Left colon (tissue), 2 donors: ENCODE measurements at regions not wholly inside any gene's neighbourhood (a gene's known extent, or its start where the extent isn't known, plus 50 kb on each side); places are given as distances from the start of the nearest gene placed in this dataset.

Source experiments
- ATAC-seq: fragments of 200-7000 bp; cut with Tn5 transposase; one replicate; pipeline ENCODE4 v1.9.1; 2020; ENCODE audit warnings: mild to moderate bottlenecking, moderate library complexity
- DNase-seq, 2 donors: peaks; one replicate each; pipeline ENCODE4 v3.0.0-alpha.2; 2020
- intact Hi-C, 2 donors: fragments of 100-400 bp; cut with DNase I in 1 of 2; cut with micrococcal nuclease in 1 of 2; formaldehyde crosslinking; loops; one replicate each; pipeline versions ENCODE4 v1.11.2 to v1.14.0; 2022; cut with DNase I, micrococcal nuclease
- donor health status: DM: no; HTN: no; CAD: no.
- donor health status: DM: yes; HTN: yes; CAD: no.

DNA sequence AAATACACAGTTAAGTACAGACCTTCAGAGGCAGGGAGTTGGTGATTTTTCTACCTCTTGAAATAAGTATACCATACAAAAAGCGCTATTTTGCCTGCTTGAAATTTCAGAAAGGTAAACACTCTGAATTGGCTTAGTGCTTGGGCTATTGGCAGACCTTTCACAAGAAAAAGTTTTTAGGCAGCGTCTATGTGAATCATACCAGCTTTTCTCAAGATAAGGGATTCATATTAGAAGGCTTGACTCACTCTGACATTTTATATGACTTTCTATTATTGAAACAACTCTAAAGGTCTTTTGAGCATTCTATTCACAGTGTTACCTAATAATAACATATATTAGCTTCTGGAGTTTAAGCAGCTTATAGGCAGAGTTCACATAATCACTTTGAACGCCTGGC is 286.4 kb upstream of the FAT1 start:
- ATAC-seq (no peak), DNase-seq (no peak)
- intact Hi-C loops = no loop called here

GRCh38 chr4:187016101-187016500 is 292.4 kb upstream of the FAT1 start:
- intact Hi-C loops = no loop called here

DNA sequence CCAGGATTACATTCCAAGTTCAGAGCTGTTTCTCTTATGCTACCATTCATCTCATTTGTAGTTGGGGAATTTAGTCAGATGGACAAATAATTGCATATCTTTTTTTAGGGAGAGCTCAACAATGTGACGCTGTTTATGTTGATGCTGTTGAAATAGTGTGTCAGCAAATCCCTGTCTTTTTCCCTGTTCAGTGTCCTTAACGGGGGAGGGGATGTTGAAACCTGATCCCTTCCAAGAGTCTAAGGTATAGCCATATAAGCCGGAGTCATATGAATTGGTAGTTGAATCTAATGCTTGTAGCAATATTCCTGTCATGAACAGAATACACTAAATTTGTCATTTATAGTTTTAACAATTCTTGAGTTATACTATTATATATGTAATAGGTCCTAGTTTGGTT is 293.5 kb upstream of the FAT1 start:
- intact Hi-C loops = no loop called here
- ATAC-seq = no peak
- DNase-seq = no peak

More at GRCh38 chr4:187016101-187016500, 292.4 kb upstream of the FAT1 start:
- DNase-seq (no peak), ATAC-seq (no peak)

GRCh38 chr4:187019896-187020295 is 296.2 kb upstream of the FAT1 start:
- ATAC-seq (no peak), DNase-seq (no peak)
- intact Hi-C loops = no loop called here

- DNase-seq = no peak
- intact Hi-C loops = no loop called here
- no peak for ATAC-seq
These were observed 297.0 kb upstream of the FAT1 start for GRCh38 chr4:187020676-187021075.

- DNase-seq (no peak), ATAC-seq (no peak)
- intact Hi-C loops = no loop called here
These were observed 298.0 kb upstream of the FAT1 start for GRCh38 chr4:187021436-187022205.

DNA sequence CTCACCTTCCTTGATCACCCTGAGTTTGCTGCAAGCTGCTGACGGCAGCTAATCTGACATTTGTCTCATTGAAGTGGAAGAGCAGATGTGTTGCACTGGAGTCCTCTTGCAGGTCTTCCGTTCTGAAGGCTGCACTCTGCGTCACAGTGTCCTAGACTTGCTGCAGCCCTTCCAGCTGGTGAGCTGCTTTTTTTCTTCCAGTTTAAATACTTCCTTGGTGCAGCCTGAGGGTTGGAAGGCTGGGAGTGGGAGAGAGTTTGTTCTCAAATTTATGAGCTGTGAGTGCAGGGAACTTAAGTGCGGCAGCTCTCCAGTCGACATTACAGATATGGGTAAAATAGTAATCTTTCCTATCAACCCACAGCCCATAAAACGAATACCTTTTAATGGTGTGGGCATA is 303.6 kb upstream of the FAT1 start:
- intact Hi-C loops = no loop called here
- ATAC-seq (no peak), DNase-seq (no peak)

DNA sequence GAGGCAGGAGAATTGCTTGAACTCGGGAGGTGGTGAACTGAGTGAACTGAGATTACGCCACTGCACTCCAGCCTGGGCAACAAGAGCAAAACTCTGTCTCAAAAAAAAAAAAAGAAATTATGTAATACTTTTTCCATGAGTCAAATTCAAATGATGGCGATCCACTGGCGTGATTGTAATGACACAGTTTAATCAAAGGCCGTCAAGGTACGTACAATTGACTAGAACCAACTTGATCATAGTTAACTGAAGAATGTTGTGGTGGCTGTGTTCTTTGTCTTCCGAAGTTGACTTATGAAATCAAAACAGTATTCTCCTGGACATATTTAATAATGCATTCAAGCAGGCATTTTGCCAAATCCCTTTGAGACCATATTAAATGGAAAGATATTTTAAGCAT is 318.6 kb upstream of the FAT1 start:
- ATAC-seq (no peak), DNase-seq (no peak)
- intact Hi-C loops = no loop called here

DNA sequence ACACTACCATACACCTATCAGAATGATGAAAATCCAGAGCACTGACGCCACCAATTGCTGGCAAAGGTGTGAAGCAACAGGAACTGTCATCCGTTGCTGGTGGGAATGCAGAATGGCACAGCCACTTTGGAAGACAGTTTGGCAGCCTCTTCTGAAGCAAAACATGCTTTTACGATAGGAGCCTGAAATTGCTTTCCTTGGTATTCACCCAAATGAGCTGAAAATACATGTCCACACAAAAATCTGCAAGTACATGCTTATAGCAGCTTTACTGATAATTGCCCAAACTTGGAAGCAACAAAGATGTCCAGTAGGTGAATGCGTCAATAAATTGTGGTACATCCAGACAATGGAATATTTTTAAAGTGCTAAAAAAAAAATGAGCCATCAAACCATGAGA is 322.8 kb upstream of the FAT1 start:
- intact Hi-C loops = no loop called here
- ATAC-seq = no peak
- DNase-seq = no peak

- ATAC-seq = no peak
- DNase-seq = no peak
- intact Hi-C loops = no loop called here
These were observed 335.4 kb upstream of the FAT1 start for GRCh38 chr4:187059021-187059420.

GRCh38 chr4:187059895-187060294 is 336.2 kb upstream of the FAT1 start:
- intact Hi-C loops = no loop called here
- DNase-seq = no peak
- ATAC-seq = no peak

DNA sequence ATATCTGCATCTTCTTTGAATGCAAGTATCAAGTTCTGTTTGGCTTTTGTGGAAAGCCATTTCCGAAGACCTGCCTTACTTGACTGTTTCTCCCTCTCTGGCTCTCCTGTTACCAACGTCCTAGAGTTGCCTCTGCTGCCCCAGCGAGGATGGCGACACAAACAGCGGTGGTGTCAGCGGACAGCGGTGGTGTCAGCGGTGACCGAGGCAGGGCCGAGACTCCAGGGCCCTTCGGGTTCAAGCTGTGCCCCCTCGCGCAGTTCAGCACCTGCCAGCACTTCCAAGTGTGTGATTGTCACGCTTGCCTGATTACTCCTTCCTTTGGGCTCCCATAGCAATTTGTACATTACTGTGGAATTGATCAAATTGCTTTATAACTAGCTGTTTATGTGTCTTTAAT is 336.9 kb upstream of the FAT1 start:
- DNase-seq (no peak), ATAC-seq (no peak)
- intact Hi-C loops = no loop called here

DNA sequence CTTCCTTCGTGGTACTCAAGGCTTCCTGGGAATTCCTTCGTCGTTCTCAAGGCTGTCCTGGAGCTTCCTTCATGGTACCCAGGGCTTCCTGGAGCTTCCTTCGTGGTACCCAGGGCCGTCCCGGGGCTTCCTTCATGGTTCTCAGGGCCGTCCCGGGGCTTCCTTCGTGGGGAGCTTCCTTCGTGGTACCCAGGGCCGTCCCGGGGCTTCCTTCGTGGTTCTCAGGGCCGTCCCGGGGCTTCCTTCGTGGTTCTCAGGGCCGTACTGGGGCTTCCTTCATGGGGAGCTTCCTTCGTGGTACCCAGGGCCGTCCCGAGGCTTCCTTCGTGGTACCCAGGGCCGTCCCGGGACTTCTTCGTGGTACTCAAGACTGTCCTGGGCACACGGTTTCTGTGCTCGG is 339.6 kb upstream of the FAT1 start:
- DNase-seq (no peak), ATAC-seq (no peak)
- intact Hi-C loops = no loop called here

DNA sequence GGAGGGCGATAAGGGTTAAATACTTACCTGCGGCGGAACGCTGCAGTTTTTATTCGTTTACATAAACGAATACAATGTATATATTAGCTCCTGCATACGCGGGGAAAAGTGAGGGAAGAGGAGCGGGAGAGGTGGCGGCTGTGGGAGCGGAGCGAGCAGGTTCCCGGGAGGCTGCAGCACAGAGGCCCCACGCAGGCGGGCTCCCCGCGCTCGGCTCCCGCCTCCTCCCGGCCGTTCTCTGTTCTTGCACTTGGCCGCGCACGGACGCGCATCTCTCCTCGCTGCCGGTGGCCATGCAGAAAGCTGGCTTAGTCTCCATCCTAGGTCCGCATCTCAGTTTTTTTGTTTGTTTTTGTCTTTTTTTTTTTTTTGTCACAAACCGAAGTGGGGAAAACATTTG is 340.4 kb upstream of the FAT1 start:
- ATAC-seq (no peak), DNase-seq (no peak)
- intact Hi-C loops = no loop called here

- DNase-seq = no peak
- ATAC-seq = peak; percentile 40
- intact Hi-C loops = no loop called here
These were observed 341.7 kb upstream of the FAT1 start for GRCh38 chr4:187065396-187065795.

DNA sequence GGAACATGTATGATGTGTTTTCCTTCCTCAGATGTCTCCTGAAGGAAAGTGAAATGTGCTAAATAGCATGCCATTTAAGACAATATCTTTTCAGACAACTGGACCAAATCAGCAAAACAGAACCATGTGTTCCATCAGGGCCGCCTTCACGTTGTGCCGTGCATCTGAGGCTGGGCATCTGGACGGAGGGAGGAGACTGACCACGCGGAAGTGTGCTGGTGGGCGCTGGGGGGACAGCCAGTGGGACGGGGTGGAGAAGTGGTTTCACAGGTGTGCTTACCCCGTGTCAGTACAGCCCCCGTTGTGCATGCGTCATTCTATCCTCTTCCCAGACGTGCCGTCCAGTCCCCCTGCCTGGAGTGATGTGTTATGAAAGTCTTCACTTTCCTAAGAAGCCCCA is 342.1 kb upstream of the FAT1 start:
- intact Hi-C loops = no loop called here
- ATAC-seq (no peak), DNase-seq (no peak)

GRCh38 chr4:187069398-187069797 is 345.7 kb upstream of the FAT1 start:
- no peak for DNase-seq
- no peak for ATAC-seq
- intact Hi-C loops = no loop called here

- no peak for ATAC-seq
- no peak for DNase-seq
- intact Hi-C loops = no loop called here
These were observed 346.5 kb upstream of the FAT1 start for GRCh38 chr4:187070158-187070557.

DNA sequence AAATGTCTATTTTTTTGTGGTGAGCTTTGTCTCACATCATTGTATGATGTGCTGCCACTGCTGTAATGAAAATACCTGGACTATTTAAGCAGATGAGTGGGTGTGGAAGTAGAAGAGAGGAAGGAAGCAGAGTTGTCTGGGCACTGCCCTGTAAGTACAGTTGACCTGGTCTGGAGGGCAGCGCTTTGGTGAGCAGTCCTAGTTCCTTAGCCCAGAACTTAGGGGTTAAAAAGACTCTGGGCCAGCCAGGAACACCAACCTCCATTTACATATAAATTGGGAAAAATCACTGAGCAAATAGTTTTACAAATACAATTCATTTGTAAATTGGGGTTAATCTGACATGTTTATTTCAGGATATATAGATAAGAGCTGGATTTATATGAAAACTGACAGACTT is 347.1 kb upstream of the FAT1 start:
- intact Hi-C loops = no loop called here
- ATAC-seq = no peak
- no peak for DNase-seq

DNA sequence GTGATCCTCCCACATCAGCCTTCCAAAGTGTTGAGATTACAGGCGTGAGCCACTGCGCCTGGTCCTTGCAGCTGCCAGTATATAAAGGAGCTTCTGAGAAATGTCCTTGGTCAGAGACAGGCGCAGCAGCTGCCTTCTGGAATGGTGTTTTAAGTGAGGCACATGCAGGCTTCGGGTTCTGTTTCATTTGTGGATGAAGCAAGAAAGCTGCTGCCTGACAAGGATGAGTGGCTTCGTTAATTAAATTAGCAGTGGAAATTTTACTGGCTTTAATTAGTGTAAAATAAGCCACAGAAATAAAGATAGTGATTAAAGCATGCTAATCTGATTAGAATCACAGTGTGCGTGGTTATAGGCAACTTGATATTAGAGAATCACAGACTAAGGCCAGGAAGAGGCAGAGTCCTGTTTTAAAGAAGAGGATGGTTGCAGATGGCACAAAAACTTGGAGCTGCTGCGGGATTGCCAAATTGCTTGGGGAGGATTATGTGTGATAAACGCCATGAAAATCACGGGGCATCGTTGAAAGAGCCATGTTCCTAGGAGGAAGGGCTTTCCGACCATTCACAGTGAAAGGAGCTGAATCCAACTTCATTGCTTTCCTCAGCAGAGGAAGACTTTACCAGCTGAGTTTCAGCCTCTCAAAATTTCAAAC is 348.4 kb upstream of the FAT1 start:
- DNase-seq (no peak), ATAC-seq (no peak)
- intact Hi-C loops = no loop called here

DNA sequence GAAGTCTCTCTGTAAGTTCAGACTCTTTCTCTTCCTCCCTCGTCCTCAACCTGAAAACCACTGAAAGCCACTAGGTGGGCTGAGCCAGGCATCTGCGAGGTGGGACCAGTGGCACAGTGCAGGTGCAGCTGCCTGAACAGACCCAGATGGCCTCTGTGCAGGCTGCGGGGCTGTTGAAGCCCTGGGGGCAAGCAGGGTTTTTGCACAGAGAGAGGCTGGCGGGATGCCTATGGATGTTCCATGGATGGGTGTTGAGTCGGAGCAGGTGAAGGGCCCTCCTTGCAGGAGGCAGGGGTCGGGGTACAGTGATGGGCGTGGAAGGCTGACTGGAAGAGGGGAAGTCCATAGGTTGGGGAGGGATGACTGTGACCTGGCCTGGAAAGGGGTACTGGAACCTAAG is 350.2 kb upstream of the FAT1 start:
- intact Hi-C loops = no loop called here
- DNase-seq (no peak), ATAC-seq (no peak)
